Nephron (organoid): ENCODE measurements at regions not wholly inside any gene's neighbourhood (a gene's known extent, or its start where the extent isn't known, plus 50 kb on each side); places are given as distances from the start of the nearest gene placed in this dataset.

Experiments used
- H3K27ac Mint-ChIP-seq, 3 experiments: 2 replicates each; pipeline ENCODE4 v1.8.0; 2020; ENCODE audit warnings: mixed read lengths in 3 of 3, mild to moderate bottlenecking in 2 of 3, moderate library complexity in 1 of 3
- H3K27me3 Mint-ChIP-seq: 2 replicates; pipeline ENCODE4 v1.8.0; 2021; ENCODE audit warnings: low read depth, mild to moderate bottlenecking, moderate library complexity, mixed read lengths
- H3K36me3 Mint-ChIP-seq: 2 replicates; pipeline ENCODE4 v1.8.0; 2020; ENCODE audit warnings: low read depth, mixed read lengths
- H3K4me1 Mint-ChIP-seq: 2 replicates; pipeline ENCODE4 v1.8.0; 2020; ENCODE audit warnings: mixed read lengths
- H3K4me3 Mint-ChIP-seq, 3 experiments: 2 replicates each; pipeline ENCODE4 v1.8.0; 2020; ENCODE audit warnings: mild to moderate bottlenecking in 3 of 3, mixed read lengths in 3 of 3, moderate library complexity in 2 of 3
- H3K9me3 Mint-ChIP-seq: 2 replicates; pipeline ENCODE4 v1.8.0; 2020; ENCODE audit warnings: mixed read lengths
- CTCF ChIP-seq, 3 experiments: fragments of 200-600 bp; sonication (generic); IDR thresholded peaks; one replicate each; pipeline ENCODE4 v1.5.0; 2021; ENCODE audit warnings: antibody characterized with exemption in 3 of 3; ENCODE audit not compliant: unreplicated experiment in 3 of 3

GRCh38 chr6:170228946-170229310 lies 62.0 kb downstream of the DLL1 start:
- Mint-ChIP-seq H3K36me3 (no peaks in the 10 kb centered on the region), H3K27ac (peak overlapping the region in 1 of 3 experiments; percentile 55), H3K27me3 (peaks cover 71% of the 10 kb centered on the region), H3K4me3 (no peak overlapping the region), H3K4me1 (peaks cover 61% of the 10 kb centered on the region), H3K9me3 (no peaks in the 10 kb centered on the region)
- no peak for TF ChIP-seq CTCF (IDR thresholded peaks at IDR 0.05; ENCODE audit: unreplicated experiment in 3 of 3)

GRCh38 chr6:170227996-170228945 lies 62.6 kb downstream of the DLL1 start:
- no peaks in the 10 kb centered on the region for H3K36me3 Mint-ChIP-seq
- H3K27me3 Mint-ChIP-seq, result peaks cover 71% of the 10 kb centered on the region
- H3K27ac Mint-ChIP-seq, result peak overlapping the region in 1 of 3 experiments; percentile 29
- no peak overlapping the region for H3K4me3 Mint-ChIP-seq
- H3K4me1 Mint-ChIP-seq, result peaks cover 61% of the 10 kb centered on the region
- TF ChIP-seq CTCF (IDR thresholded peaks at IDR 0.05; ENCODE audit: unreplicated experiment in 3 of 3), result no peak
- no peaks in the 10 kb centered on the region for H3K9me3 Mint-ChIP-seq

GRCh38 chr6:170227521-170227983 lies 63.3 kb downstream of the DLL1 start:
- Mint-ChIP-seq H3K27ac (peak overlapping the region in 1 of 3 experiments; percentile 29), H3K4me3 (no peak overlapping the region), H3K27me3 (peaks cover 75% of the 10 kb centered on the region), H3K36me3 (no peaks in the 10 kb centered on the region), H3K4me1 (peaks cover 63% of the 10 kb centered on the region), H3K9me3 (no peaks in the 10 kb centered on the region)
- TF ChIP-seq CTCF (IDR thresholded peaks at IDR 0.05; ENCODE audit: unreplicated experiment in 3 of 3), result no peak

GRCh38 chr6:170226647-170227046 lies 64.2 kb downstream of the DLL1 start:
- Mint-ChIP-seq H3K4me1 (peaks cover 65% of the 10 kb centered on the region), H3K27me3 (peaks cover 77% of the 10 kb centered on the region), H3K27ac (no peak overlapping the region), H3K36me3 (no peaks in the 10 kb centered on the region), H3K9me3 (no peaks in the 10 kb centered on the region), H3K4me3 (no peak overlapping the region)
- TF ChIP-seq CTCF (IDR thresholded peaks at IDR 0.05; ENCODE audit: unreplicated experiment in 3 of 3), result no peak

- TF ChIP-seq CTCF (IDR thresholded peaks at IDR 0.05; ENCODE audit: unreplicated experiment in 3 of 3), result no peak
- H3K4me1 Mint-ChIP-seq, result peaks cover 58% of the 10 kb centered on the region
- peaks cover 77% of the 10 kb centered on the region for H3K27me3 Mint-ChIP-seq
- H3K36me3 Mint-ChIP-seq, result no peaks in the 10 kb centered on the region
- H3K4me3 Mint-ChIP-seq, result no peak overlapping the region
- H3K27ac Mint-ChIP-seq, result no peak overlapping the region
- no peaks in the 10 kb centered on the region for H3K9me3 Mint-ChIP-seq
Observed at GRCh38 chr6:170225852-170226417, 64.9 kb downstream of the DLL1 start.
